NCI-H2196 treated with DMSO at 0.1 percent for 48 hours (cell line): ENCODE measurements at regions not wholly inside any gene's neighbourhood (a gene's known extent, or its start where the extent isn't known, plus 50 kb on each side); places are given as distances from the start of the nearest gene placed in this dataset.

Source experiments
- DNase-seq: peaks from one replicate; lab custom pipeline; 2025; ENCODE audit not compliant: unreplicated experiment; lab: John Stamatoyannopoulos, UW

DNA sequence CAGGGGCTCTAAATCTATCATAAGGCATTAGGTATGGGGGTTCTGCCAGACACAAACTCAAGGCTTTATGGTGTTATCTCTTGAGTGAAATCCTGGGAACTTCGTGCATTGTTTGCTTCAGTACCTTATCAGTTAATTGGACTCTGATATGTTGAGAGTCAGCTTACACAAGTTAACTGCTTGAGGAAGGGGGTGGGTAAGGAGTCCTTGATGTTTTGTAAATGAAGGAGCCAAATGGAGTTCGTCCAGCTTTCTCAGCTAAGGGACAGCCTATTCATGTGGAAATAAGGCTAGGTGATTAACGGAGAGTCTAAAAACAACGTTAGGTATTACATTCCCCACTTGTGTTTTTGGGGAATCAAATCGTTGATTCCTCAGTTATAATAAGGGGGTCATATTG, 157.4 kb downstream of the TRIM27 start:
- DNase-seq = no peak

DNA sequence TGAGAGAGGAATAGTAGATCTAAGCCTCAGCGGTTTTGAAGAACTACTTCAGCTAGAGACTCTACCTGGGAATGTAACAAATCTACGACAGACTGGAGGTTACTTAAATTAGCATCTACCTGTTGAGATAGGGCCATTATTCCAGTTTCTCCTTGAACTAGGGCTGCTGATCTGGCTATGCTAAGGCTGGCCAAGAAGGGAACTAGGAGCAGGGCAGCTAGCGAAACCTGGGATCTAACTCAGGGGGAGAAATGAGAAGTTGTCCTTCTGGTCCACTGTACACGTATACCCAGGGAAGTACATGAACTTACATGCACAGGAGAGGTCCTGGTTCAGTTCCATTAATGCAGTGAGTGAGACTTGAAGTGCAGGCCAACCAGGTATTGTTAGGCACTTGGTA, 156.7 kb downstream of the TRIM27 start:
- no peak for DNase-seq

DNA sequence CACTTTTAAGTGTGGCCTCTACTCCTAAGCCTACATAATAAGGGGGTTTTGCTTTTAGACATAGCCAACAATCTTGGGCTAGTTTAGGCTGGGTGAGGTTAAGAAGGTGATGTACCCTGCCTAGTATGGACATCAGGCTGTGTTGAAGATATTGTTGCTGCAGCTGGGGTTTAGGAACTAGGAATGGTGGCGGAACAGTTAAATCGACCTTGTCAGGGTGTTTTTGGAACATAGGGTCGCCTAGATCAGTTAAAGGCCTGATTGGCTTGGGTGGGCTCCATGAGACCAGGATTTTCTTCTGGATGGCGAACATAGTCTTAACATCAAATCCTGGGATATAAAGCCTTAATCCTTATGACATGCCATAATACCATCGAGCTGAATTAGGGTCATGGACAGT, 156.1 kb downstream of the TRIM27 start:
- DNase-seq = no peak

DNA sequence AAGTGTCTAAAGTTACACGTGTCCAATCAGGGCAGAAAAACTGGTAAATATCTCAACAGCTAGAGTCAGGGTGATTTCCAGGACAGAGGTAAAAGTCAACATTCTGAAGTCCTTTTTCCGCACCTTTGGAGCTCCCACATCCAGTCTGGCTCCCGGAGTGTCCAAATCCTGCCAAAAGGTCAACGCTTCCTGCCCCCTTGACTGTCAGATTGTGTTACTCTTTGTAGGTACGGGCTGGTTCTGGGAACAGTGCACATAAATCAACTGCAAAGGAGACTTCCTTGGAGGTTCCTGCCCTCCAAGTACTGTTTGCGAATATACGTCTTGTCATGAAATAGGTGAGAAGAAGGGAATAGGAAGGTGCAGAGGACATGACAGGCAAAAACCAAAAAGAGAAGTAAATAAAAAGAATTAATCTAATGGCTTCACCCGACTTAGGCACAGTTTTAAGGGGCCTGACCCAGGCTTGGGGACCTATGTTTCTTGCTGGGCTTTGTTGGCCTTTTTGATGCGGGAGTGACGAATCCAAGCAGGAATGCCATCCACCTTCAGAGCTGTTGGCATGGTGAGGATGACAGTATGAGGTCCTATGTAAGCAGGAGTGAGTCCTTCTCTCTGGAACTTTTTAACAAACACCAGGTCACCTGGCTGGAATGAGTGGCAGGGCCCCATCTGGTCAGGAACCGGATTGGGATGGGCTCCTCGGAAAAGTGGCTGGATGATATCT, 155.4 kb downstream of the TRIM27 start:
- no peak for DNase-seq

DNA sequence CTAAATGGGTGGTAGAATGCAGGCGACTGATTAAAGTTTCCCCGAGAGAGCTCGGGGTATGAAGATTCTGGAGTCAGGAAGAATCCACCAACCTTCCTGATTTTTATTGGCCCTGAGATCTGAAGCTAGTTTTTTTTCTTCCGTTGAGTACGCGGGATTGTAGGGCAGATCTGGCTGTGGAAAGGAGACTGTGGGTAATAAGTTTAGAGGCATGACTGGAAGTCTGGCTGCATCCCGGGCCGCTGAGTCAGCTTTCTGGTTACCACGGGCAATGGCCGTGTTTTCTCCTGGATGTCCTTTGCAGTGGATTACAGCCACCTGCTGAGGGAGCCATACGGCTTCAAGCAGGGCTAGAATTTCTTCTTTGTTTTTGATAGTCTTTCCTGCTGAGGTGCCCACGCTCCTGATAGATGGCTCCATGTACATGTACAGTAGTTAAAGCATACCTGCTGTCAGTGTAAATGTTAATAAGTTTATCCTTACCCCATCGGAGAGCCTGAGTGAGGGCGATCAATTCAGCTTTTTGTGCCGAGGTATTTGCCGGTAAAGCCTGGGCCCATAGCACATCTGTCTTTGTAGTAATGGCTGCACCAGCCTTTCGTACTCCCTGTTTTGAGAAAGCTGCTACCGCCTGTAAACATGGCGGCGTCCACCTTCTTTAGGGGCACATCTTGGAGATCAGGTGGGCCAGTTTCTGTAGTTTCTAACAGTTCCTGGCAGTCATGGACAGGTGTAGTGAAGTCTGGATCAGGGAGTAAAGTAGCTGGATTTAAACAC, 154.0 kb downstream of the TRIM27 start:
- no peak for DNase-seq

DNA sequence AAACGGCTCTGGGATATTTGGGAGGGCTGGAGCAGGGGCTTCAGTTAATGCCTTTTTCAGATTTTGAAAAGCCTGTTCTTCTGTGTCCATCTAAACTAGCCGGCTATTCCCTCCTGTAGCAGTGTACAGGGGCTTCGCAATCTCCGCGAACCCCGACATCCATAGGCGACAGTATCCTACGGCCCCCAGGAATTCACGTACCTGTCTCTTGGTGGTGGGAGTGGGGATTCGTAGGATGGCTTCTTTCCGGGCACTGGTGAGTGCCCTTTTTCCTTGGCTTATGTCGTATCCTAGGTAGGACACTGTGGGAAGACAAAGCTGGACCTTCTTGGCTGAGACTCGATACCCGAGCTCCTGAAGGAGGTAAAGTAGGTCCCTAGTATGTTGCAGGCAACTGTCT, 153.1 kb downstream of the TRIM27 start:
- DNase-seq = no peak

DNA sequence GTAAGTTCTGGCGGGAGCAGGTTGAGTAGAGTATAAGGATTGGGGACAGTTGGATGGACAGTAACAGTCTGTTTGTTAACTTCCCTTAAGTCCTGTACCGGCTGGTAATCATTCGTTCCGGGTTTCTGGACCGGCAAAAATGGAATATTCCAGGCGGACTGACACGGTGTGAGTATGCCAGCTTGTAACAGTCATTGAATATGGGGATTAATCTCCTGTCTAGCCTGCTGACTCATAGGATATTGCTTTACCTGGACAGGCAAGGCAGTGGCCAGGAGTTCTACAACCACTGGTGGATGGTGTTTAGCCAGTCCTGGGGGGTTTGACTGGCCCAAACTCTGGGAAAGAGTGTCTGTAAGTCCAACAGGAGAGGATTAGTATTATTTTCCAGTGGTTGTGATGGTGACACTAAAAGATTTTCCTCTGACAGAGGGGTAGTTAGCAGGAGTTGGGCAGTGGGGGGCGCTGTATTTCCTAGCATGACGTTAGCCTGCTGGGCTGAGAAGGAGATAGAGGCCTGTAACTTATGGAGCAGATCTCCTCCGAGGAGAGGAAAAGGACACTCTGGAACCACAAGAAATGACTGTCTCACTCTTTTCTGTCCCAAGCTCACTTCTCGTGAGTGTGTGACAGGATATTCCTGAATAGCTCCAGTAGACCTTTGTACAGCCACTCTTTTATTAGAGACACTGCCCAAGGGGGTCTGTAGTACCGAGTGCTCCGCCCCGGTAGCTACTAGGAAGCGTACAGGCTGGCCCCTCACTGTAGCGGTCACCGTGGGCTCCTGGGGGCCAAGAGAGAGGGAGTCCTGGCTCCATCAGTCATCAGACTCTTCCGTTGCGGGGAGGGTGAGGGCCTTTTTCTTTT, 152.2 kb downstream of the TRIM27 start:
- DNase-seq = no peak

DNA sequence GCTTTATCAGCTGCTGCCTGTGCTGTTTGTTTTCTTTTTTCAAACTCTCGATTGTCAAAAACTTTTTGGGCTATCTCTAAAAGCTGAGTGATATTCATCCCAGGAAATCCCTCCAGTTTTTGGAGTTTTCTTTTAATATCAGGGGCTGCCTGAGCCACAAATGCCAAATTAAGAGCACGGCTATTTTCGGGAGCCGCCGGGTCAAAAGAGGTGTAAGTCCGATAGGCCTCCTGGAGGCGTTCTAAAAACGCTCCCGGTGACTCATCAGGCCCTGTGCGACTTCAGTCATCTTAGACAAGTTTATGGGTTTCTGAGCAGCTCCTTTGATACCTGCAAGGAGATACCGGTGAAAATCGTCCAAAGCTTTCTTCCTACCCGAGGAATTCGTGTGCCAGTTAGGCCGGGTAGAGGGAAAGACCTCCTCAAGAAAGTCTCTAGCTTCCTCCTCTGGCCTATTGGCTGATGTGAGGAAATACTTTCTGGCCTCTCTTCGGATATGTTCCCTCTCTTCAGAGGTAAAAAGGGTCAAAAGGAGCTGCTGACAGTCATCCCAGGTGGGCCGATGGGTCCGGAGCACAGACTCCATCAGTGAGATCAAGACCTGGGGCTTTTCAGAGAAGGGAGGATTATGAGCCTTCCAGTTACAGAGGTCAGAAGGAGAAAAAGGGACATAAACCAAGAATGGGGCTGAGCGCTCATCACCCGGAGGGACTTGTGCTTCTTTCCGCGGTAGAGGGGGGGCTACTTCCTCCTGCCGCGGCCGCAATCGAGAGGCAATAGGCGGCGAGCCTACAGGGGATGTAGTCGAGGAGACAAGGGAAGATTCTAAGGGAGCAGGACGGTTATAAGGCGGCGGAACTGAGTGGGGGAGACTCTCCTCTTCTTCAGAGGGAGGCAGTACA, 151.1 kb downstream of the TRIM27 start:
- DNase-seq = no peak

DNA sequence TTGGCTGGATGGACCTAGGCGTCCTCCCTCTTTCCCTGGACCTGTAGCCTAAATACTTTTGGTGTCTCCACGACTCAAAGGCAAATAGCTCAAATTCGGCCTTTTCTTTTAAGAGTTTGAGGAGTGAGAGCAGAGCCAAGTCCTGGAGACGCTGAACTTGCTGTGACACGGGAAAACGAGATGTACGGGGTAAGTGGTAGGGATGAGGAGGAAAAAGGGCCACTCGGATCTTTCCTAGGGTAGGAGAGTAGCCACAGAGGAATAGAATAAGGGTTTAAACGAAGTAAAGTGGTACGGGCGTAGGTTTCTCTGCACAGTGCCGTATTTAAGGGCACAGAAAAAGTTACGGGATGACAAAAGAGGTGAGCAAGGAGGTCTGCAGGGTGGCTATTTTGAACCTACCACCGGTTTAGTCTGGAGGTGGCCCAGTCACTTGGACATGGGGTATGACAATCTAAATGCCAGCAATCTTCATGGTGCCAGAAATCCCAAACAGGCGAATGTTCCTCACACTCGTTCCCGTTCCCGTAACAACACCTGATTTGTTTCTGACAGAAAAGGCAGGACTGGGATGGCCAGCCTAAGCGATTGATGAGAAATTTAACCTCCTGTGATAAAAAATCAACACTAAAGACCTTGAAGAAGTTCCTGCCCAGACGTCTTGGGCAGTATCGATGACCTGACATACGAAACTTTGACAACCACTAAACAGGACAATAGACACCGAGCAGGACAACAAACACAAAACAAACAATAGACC, 149.3 kb downstream of the TRIM27 start:
- DNase-seq = no peak

DNA sequence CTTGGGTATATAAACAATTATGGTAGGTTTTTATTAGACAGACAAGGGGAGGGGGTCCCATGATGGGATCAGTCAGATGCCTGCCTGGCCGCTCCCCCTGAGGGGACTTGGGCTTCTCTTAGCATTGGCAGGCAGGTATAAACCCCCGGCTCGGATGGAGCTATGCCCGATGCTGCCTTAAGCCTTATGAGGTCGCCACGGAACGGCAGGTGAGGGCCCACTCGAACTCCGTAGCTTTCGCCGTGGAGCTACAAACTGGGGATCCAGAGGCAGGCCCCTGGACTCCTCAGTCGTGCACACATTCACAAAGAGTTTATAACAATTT, 148.8 kb downstream of the TRIM27 start:
- DNase-seq = no peak

DNA sequence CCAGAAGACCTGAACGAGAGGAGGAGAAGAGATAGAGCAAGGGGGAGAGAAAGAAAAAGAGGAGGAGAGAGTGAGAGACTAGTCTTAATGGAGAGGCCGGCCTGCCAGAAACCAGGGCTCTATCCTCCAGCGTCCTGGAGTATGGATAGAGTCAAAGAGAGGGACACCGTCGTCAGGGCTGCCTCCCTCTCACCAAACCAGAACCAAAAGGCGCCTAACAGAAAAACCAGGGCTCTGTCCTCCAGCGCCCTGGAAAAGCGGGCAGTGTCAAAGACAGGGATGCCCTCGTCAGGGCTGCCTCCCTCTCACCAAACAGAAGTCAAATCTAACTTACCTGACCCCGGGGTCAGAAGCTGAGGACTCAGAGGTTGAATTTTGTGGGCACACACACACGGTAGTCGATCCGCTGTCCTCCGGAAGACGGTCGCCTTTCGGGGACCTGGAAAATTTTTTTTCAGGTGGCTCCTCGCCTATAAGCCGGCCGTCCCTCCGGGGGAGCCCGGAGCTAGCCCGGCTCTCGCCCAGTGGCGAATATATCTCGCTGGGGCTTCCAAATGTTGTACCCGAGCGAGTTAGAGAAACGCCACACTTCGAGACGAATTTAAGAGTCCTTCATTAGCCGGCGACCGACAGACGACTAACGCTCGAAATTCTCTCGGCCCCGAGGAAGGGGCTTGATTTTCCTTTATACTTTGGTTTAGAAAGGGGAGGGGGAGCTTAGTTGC, 148.2 kb downstream of the TRIM27 start:
- no peak for DNase-seq

DNA sequence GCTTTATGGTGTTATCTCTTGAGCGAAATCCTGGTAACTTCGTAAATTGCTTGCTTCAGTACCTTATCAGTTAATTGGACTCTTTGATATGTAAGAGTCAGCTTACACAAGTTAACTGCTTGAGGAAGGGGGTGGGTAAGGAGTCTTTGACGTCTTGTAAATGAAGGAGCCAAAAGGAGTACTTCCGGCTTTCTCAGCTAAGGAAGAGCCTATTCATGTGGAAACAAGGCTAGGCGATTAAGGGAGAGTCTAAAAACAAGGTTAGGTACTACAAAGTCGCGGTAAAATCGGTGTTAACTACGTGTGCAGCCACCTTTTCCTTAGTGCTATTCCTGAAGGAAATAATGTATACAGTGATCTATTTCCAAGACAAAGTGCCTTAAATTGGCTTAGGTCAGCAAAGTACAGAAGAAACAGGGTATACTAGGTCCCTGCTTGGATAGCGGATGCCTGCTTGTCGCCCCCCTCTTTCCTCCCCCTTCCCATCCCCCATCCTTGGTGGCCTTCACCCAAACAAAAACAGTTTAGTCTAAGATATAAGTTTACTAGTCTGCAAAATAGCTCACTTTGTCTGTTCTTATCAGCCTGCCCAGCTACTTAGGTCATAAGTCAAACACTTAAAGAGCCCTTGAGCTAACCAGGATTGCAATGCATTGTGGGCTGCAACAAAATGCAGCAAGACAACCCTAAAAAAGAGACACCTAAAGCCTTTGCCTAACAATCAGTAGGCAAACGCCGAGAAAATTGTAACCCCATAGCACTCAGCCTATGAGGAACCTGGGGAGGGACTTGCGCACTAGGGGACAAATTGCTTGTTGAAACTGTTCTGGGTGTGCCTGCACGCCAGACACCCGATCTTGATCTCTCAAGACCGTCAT, 147.3 kb downstream of the TRIM27 start:
- no peak for DNase-seq

DNA sequence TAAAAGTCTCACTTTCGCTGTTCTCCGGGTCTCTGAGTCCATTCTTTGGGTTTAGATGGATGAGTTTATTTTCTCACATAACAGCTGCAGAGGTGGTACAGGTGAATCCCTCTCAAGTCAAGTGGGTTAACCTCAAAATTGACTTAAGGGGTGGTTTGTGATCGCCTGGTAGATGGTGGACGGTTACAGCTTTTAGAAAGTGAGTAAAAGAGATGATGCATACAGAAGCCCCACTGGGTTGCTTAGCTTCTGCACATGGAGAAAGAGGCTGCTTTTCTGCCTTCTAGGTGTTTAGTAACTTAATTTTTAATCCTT, 146.7 kb downstream of the TRIM27 start:
- DNase-seq = no peak

DNA sequence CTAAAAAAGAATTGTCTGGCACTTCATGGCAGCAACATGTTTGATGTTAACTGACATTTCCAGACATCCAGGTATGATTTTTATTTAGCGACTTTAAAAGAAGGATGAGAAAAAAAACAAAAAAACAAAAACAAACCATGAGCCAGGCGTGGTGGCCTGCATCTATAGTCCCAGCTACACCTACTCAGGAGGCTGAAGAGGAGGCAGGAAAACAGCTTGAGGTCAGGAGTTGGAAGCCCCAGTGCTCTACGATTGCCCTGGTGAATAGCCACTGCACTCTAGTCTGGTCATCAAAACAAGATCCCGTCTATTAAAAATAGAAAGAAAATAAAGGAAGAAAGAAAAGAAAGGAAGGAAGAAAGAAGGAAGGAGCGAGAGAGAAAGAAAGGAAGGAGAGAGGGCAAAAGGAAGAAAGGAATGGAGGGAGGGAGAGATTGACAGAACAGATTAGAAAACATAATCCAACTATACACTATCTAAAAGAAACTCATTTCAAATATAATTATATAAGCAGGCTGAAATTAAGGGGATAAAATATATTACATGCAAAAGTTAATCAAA, 141.6 kb downstream of the TRIM27 start:
- DNase-seq = no peak

DNA sequence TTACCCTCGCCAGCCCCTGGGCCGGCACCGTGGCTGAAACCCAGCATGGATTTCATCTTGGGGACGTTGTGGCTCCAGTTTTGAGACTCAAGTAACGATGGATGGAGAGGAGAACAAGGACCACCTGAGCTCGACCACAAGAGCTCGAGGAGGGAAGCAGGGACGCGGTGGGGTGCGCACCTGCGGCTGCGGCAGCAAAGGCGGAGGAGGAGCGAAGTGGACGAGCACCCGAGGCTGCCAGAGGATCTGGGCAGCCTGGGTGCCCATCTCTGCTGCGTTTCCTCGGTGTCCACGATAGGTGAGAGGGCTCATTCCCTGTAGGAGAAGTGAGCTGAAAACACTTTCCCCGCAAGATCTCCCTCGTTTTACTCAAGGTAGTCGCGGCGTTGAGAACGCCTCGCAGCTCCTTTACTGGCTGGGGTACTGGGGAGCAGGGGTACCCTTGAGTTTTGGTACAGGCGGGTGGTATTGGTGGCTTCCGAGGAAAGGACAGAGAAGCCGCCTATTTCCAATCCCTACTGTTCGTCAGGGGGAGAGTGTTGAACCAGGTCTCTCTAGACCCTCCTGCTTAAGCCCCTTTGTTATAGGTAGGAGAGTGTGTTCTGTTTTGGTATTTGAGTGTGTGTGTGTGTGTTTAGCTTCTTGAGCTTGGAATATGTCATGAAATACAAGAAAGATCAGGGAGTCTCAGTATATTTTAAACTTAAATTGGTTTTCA, 137.7 kb downstream of the TRIM27 start:
- DNase-seq = no peak

DNA sequence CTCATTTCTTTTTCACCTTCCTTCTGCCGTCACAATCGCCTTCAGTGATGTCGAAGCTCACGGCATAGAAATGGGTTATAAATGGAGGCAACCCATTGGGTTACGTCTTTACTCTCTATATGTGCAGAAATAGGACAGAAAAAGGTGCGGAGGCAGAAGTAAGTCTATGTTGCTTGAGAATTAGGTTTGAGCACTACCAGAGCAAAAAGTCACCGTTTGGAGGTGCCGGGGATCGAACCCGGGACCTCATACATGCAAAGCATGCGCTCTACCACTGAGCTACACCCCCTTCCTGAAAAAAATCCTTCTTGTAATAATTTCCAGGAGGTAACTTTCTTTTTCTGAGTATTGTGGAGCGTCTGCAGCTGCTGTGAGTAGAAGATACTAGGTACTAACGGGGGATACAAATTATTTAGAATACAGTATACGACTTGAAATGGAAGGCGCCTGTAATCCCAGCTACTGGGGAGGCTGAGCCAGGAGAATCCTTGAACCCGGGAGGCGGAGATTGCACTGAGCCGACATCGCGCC, 134.2 kb downstream of the TRIM27 start:
- no peak for DNase-seq

DNA sequence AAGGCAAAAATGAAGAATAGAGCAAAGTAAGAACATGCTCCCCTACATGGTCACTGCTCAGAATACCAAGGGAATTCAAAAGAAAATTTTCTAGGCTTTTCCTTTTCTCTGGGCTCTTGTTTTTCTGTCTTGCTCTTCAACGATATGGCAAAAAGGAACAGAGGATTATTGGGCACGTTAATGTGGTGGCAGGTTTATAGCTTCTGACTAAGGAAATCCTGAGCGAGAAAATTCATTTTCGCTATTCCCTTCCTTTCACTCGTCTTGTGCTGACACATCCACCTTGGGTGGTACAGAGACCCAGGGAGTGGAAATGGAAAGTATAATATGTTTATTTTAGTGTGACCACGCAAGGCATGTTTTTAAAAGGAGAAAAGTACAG, 132.8 kb downstream of the TRIM27 start:
- no peak for DNase-seq
